ENCODE measurements at regions not wholly inside any gene's neighbourhood (a gene's known extent, or its start where the extent isn't known, plus 50 kb on each side); places are given as distances from the start of the nearest gene placed in this dataset.

GRCh38 chr1:88612773-88613172 is 71.3 kb upstream of the PKN2 start:
- TF ChIP-seq CTCF (IDR thresholded peaks at IDR 0.05) (no peak), POLR2A (IDR thresholded peaks at IDR 0.05) (no peak)
